ENCODE measurements at regions not wholly inside any gene's neighbourhood (a gene's known extent, or its start where the extent isn't known, plus 50 kb on each side); places are given as distances from the start of the nearest gene placed in this dataset.

DNA sequence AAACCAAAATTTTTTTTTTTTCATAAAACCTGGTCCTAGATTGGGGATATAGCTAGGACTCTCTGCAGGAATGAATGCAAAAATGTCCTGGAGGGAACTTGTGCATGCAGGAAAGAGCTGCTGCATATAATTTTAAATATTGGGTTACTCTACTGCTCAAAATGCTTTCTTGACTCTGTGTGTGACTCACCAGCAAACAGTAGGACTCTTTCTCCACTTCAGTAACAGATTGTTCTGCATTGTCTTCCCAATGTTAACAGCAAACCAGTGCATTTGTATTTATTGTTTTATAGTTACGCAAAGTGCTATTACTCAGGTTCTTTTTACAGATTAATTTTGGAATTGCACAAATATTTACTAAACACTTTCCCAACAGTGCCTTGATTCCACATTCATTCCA is 163.7 kb upstream of the KL start:
- DNase-seq (ENCODE audit: low read depth, low spot score) = no peak
- Histone ChIP-seq H3K27ac (0 out of 2 replicates have a peak overlapping the region, but pooled peaks have one; percentile 17), H3K36me3 (ENCODE audit: insufficient read depth, low read length) (no peaks in the 10 kb centered on the region), H3K9me3 (ENCODE audit: low read depth, low read length) (no peaks in the 10 kb centered on the region), H3K9ac (ENCODE audit: insufficient read length) (no peak overlapping the region), H3K4me3 (no peak overlapping the region)
- TF ChIP-seq POLR2AphosphoS5 (IDR thresholded peaks at IDR 0.05; ENCODE audit: borderline replicate concordance, low read depth, low read length) (no peak), EZH2 (IDR thresholded peaks at IDR 0.05) (no peak), FOXP2 (optimal IDR thresholded peaks at IDR 0.05; ENCODE audit: control extremely low read depth, extremely low read length, insufficient read depth) (no peak)

DNA sequence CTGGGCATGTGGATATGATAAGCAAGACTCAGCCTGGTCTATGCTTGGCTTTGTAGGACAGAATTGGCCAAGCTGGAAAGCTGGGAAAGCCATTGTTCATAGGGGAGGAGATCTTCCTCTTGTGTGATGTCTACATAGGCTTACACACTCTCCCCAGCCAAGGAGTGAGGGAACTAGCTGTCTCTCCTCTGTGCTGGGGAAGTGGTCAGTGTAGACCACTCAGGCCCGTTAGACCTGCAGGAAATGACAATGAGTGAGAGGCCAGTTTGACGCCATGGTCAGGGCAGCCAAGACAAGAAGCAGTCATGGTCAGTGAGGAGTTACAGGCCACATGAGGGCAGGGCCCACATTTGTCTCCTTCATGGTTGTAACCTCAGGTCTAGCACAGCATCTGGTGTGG is 159.1 kb upstream of the KL start:
- Histone ChIP-seq H3K9me3 (ENCODE audit: low read depth, low read length) (no peaks in the 10 kb centered on the region), H3K9ac (ENCODE audit: insufficient read length) (no peak overlapping the region)
- no peak for TF ChIP-seq FOXP2 (optimal IDR thresholded peaks at IDR 0.05; ENCODE audit: control extremely low read depth, extremely low read length, insufficient read depth)
- no peak for TF ChIP-seq POLR2AphosphoS5 (IDR thresholded peaks at IDR 0.05; ENCODE audit: borderline replicate concordance, low read depth, low read length)
- TF ChIP-seq EZH2 (IDR thresholded peaks at IDR 0.05) = no peak

DNA sequence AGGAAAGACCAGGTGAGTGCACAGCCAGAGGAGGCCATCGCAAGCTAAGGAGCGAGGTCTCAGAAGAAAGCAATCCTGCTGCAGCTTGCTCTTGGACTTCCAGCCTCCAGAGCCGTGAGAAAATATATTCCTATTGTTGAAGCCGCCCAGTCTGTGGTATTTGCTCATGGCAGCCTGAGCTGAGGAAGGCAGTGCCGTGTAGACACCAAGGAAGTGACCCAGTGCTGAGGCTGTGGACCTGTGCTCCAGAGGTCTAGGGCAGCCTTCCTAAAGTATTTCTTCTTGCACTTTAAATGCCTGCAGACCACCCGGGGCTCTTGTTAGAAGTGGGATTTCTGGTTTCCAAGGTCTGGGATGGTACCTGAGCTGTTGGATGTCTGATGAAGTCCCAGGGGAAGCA is 158.5 kb upstream of the KL start:
- Histone ChIP-seq H3K4me3 (no peak overlapping the region), H3K27ac (no peak overlapping the region), H3K9me3 (ENCODE audit: low read depth, low read length) (no peaks in the 10 kb centered on the region), H3K9ac (ENCODE audit: insufficient read length) (no peak overlapping the region), H3K36me3 (ENCODE audit: insufficient read depth, low read length) (no peaks in the 10 kb centered on the region)
- DNase-seq (ENCODE audit: low read depth, low spot score) = no peak
- no peak for TF ChIP-seq POLR2AphosphoS5 (IDR thresholded peaks at IDR 0.05; ENCODE audit: borderline replicate concordance, low read depth, low read length)
- TF ChIP-seq FOXP2 (optimal IDR thresholded peaks at IDR 0.05; ENCODE audit: control extremely low read depth, extremely low read length, insufficient read depth) = no peak
- TF ChIP-seq EZH2 (IDR thresholded peaks at IDR 0.05) = no peak

More for the DNA sequence above, 159.1 kb upstream of the KL start:
- H3K4me3 ChIP-seq = no peak overlapping the region
- no peak for DNase-seq (ENCODE audit: low read depth, low spot score)
- H3K36me3 ChIP-seq (ENCODE audit: insufficient read depth, low read length) = no peaks in the 10 kb centered on the region
- H3K27ac ChIP-seq = no peak overlapping the region

DNA sequence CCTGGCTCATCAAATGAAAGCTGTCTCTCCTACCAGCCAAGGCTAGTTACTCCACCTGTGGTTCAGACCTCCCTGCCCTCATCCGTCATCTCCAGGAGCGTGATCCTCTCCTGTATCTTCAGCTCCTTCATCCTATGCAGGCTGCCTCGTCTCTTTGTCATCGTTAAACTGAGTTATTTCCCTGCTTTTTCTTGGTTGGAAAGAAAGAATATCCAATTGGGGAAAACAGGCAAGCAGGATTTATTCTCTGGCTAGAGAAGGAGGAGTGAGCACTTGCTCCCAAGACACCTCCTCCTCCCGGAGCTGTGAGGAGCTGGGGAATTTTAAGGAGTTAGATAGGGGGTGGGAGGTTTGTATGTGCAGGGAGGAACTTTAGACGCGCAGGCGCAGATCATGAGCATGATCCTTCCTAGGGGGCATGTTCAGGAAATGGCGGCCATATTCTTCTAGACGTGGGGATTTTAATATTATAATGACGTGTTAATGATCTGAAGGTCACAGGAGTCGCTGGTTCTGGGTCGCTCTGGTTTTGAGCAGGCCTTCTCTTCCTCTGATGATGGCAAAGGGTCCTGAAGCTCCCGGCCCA is 156.4 kb upstream of the KL start:
- Histone ChIP-seq H3K27ac (no peak overlapping the region), H3K9me3 (ENCODE audit: low read depth, low read length) (no peaks in the 10 kb centered on the region), H3K36me3 (ENCODE audit: insufficient read depth, low read length) (no peaks in the 10 kb centered on the region), H3K9ac (ENCODE audit: insufficient read length) (no peak overlapping the region), H3K4me3 (no peak overlapping the region)
- no peak for DNase-seq (ENCODE audit: low read depth, low spot score)
- TF ChIP-seq POLR2AphosphoS5 (IDR thresholded peaks at IDR 0.05; ENCODE audit: borderline replicate concordance, low read depth, low read length) (no peak), EZH2 (IDR thresholded peaks at IDR 0.05) (no peak), FOXP2 (optimal IDR thresholded peaks at IDR 0.05; ENCODE audit: control extremely low read depth, extremely low read length, insufficient read depth) (no peak)

DNA sequence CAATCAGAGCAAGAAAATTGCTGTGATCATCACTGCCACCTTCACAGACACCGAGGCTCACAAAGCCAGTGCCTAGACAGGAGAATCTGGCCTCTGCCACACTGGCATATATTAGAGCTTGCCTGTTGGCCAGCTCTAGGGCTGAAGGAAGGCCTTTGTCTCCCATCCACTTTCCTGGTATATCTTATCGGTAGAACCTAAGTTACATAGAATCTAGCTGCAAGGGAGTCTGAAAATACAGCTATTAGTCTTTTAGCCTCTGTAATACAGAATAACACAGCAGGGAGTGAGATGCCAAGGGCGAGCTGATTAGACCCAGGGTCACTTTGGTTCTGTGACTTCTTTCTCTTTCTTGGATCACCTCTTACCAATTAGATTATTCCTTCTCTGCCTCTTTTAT is 154.9 kb upstream of the KL start:
- TF ChIP-seq FOXP2 (optimal IDR thresholded peaks at IDR 0.05; ENCODE audit: control extremely low read depth, extremely low read length, insufficient read depth) = no peak
- no peak for TF ChIP-seq POLR2AphosphoS5 (IDR thresholded peaks at IDR 0.05; ENCODE audit: borderline replicate concordance, low read depth, low read length)
- no peak for TF ChIP-seq EZH2 (IDR thresholded peaks at IDR 0.05)
- Histone ChIP-seq H3K36me3 (ENCODE audit: insufficient read depth, low read length) (no peaks in the 10 kb centered on the region), H3K27ac (no peak overlapping the region)

DNA sequence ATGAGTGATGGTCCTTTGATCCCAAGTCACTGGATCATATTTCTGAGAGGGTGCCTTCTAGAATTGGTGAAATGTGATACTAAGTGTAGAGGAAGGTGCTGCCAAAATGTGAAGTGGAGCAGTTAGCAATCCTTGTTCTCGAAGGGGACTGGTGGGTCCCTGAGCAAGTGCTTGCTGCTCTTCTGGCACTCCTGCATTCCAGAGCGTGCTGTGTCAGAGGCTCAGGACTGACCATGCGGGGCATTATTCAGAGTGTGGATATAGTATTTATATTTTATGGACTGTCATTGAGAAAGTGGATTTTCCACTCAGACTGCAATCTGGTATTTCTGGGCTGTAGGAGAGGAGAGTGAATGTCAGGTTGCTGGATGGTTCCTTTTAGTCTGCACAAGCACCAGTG is 152.6 kb upstream of the KL start:
- no peak for DNase-seq (ENCODE audit: low read depth, low spot score)

More for the DNA sequence above, 154.9 kb upstream of the KL start:
- Histone ChIP-seq H3K9me3 (ENCODE audit: low read depth, low read length) (no peaks in the 10 kb centered on the region), H3K4me3 (no peak overlapping the region), H3K9ac (ENCODE audit: insufficient read length) (no peak overlapping the region)
- DNase-seq (ENCODE audit: low read depth, low spot score) = no peak

DNA sequence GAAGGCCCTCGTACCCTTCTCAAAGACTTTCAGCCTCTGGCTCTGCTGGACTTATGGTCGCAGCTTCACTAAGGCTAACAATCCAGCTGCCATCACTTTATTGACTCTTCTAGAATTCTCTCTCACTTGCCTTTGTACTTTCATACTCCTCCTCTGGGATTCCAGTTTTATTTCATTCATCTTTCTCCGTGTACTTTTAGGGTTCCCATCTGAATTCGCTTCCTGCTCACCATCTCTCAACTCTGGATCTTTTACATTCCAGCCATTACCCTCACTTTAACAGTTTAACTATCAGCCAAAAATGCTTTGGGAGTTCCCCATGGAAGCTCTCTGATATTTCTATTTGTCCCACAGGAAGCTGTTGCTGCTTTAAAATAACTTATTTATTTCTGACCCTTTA is 149.3 kb upstream of the KL start:
- Histone ChIP-seq H3K9ac (ENCODE audit: insufficient read length) (no peak overlapping the region), H3K9me3 (ENCODE audit: low read depth, low read length) (no peaks in the 10 kb centered on the region), H3K36me3 (ENCODE audit: insufficient read depth, low read length) (no peaks in the 10 kb centered on the region), H3K27ac (no peak overlapping the region), H3K4me3 (no peak overlapping the region)
- DNase-seq (ENCODE audit: low read depth, low spot score) = no peak
- TF ChIP-seq FOXP2 (optimal IDR thresholded peaks at IDR 0.05; ENCODE audit: control extremely low read depth, extremely low read length, insufficient read depth) (no peak), POLR2AphosphoS5 (IDR thresholded peaks at IDR 0.05; ENCODE audit: borderline replicate concordance, low read depth, low read length) (no peak), EZH2 (IDR thresholded peaks at IDR 0.05) (no peak)

More for the DNA sequence above, 152.6 kb upstream of the KL start:
- H3K9me3 ChIP-seq (ENCODE audit: low read depth, low read length) = no peaks in the 10 kb centered on the region
- H3K36me3 ChIP-seq (ENCODE audit: insufficient read depth, low read length) = no peaks in the 10 kb centered on the region
- no peak overlapping the region for H3K4me3 ChIP-seq
- H3K9ac ChIP-seq (ENCODE audit: insufficient read length) = no peak overlapping the region
- no peak overlapping the region for H3K27ac ChIP-seq
- TF ChIP-seq FOXP2 (optimal IDR thresholded peaks at IDR 0.05; ENCODE audit: control extremely low read depth, extremely low read length, insufficient read depth) (no peak), POLR2AphosphoS5 (IDR thresholded peaks at IDR 0.05; ENCODE audit: borderline replicate concordance, low read depth, low read length) (no peak), EZH2 (IDR thresholded peaks at IDR 0.05) (no peak)

DNA sequence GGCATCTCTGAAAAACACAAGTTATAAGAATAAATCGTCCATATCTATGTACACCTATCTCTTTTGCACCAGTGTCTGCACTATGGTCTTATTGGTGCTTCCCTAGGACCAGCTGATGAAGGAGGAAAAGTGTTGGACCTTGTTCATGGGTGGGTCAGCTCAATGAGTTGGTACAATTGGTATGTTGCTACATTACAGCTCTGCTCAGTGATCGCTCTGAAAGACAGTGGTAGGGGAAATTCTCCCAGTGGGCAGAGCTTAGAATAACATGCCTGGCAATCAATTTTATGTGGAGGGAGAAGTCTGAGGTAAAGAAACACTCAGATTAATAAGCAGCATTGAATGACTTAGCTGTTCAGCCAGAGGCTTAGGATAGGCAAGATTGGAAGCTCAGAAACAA is 138.7 kb upstream of the KL start:
- no peak overlapping the region for H3K27ac ChIP-seq
- no peaks in the 10 kb centered on the region for H3K36me3 ChIP-seq (ENCODE audit: insufficient read depth, low read length)
- no peak for TF ChIP-seq POLR2AphosphoS5 (IDR thresholded peaks at IDR 0.05; ENCODE audit: borderline replicate concordance, low read depth, low read length)
- TF ChIP-seq EZH2 (IDR thresholded peaks at IDR 0.05) = no peak
- TF ChIP-seq FOXP2 (optimal IDR thresholded peaks at IDR 0.05; ENCODE audit: control extremely low read depth, extremely low read length, insufficient read depth) = no peak
- no peak overlapping the region for H3K4me3 ChIP-seq
- H3K9me3 ChIP-seq (ENCODE audit: low read depth, low read length) = no peaks in the 10 kb centered on the region
- no peak overlapping the region for H3K9ac ChIP-seq (ENCODE audit: insufficient read length)
- no peak for DNase-seq (ENCODE audit: low read depth, low spot score)

DNA sequence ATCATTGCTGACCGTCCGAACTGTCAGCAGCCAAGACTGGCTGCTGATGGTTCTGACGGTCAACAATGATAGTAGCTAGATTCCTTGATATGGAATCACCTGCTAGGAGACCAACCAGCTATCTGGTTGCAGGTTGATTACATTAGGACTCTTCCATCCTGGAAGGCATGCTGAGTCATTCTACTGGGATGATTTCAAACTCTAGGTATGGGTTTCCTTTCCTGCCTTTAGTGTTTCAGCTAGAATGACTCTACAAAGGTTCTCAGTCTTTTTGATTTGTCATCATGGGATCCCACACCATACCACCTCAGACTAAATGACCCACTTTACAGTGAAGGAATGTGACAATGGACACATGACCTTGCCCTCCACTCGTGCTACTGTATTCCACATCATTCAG is 138.1 kb upstream of the KL start:
- Histone ChIP-seq H3K4me3 (no peak overlapping the region), H3K27ac (no peak overlapping the region), H3K36me3 (ENCODE audit: insufficient read depth, low read length) (no peaks in the 10 kb centered on the region), H3K9ac (ENCODE audit: insufficient read length) (no peak overlapping the region), H3K9me3 (ENCODE audit: low read depth, low read length) (no peaks in the 10 kb centered on the region)
- DNase-seq (ENCODE audit: low read depth, low spot score) = no peak
- TF ChIP-seq POLR2AphosphoS5 (IDR thresholded peaks at IDR 0.05; ENCODE audit: borderline replicate concordance, low read depth, low read length) (no peak), EZH2 (IDR thresholded peaks at IDR 0.05) (no peak), FOXP2 (optimal IDR thresholded peaks at IDR 0.05; ENCODE audit: control extremely low read depth, extremely low read length, insufficient read depth) (no peak)
